Activated effector memory CD4-positive, alpha-beta T cell treated with anti-CD3 and anti-CD28 coated beads, Interleukin-2, amount 50 U/mL, for 16 hours (primary cell): ENCODE measurements at regions not wholly inside any gene's neighbourhood (a gene's known extent, or its start where the extent isn't known, plus 50 kb on each side); places are given as distances from the start of the nearest gene placed in this dataset.

Source experiments
- DNase-seq: peaks from one replicate; pipeline ENCODE4 v3.0.0-alpha.2; 2020

GRCh38 chr10:89887830-89888229, 186.4 kb downstream of the KIF20B start:
- DNase-seq, result no peak

- DNase-seq, result no peak
Measured at GRCh38 chr10:89888321-89889070, 187.1 kb downstream of the KIF20B start.

GRCh38 chr10:89889606-89890005, 188.2 kb downstream of the KIF20B start:
- DNase-seq, result no peak

GRCh38 chr10:89891006-89891535, 189.7 kb downstream of the KIF20B start:
- no peak for DNase-seq

GRCh38 chr10:89894051-89894450, 192.7 kb downstream of the KIF20B start:
- no peak for DNase-seq

GRCh38 chr10:89900554-89900953, 199.2 kb downstream of the KIF20B start:
- DNase-seq, result no peak

- DNase-seq, result no peak
Measured at GRCh38 chr10:89901895-89902294, 200.5 kb downstream of the KIF20B start.

- DNase-seq, result no peak
Measured at GRCh38 chr10:89904755-89905154, 203.4 kb downstream of the KIF20B start.

GRCh38 chr10:89909752-89910151, 208.4 kb downstream of the KIF20B start:
- no peak for DNase-seq

- no peak for DNase-seq
Measured at GRCh38 chr10:89915021-89915420, 213.6 kb downstream of the KIF20B start.

- DNase-seq, result no peak
Measured at GRCh38 chr10:89915968-89916367, 214.6 kb downstream of the KIF20B start.

GRCh38 chr10:89916468-89917215, 215.3 kb downstream of the KIF20B start:
- DNase-seq, result no peak

- DNase-seq, result no peak
Measured at GRCh38 chr10:89921403-89921802, 220.0 kb downstream of the KIF20B start.

GRCh38 chr10:89923661-89924060, 222.3 kb downstream of the KIF20B start:
- DNase-seq, result no peak

- no peak for DNase-seq
Measured at GRCh38 chr10:89924261-89924660, 222.9 kb downstream of the KIF20B start.

- DNase-seq, result no peak
Measured at GRCh38 chr10:89926736-89927135, 225.3 kb downstream of the KIF20B start.

GRCh38 chr10:89929282-89930026, 228.1 kb downstream of the KIF20B start:
- DNase-seq, result no peak

GRCh38 chr10:89937494-89937893, 236.1 kb downstream of the KIF20B start:
- no peak for DNase-seq

GRCh38 chr10:89940076-89940475, 238.7 kb downstream of the KIF20B start:
- DNase-seq, result no peak

- no peak for DNase-seq
Measured at GRCh38 chr10:89942217-89942616, 240.8 kb downstream of the KIF20B start.

GRCh38 chr10:89944138-89944537, 242.7 kb downstream of the KIF20B start:
- DNase-seq, result no peak

GRCh38 chr10:89946106-89946505, 244.7 kb downstream of the KIF20B start:
- no peak for DNase-seq

- no peak for DNase-seq
Measured at GRCh38 chr10:89949496-89949895, 248.1 kb downstream of the KIF20B start.
